ENCODE measurements at regions not wholly inside any gene's neighbourhood (a gene's known extent, or its start where the extent isn't known, plus 50 kb on each side); places are given as distances from the start of the nearest gene placed in this dataset.

DNA sequence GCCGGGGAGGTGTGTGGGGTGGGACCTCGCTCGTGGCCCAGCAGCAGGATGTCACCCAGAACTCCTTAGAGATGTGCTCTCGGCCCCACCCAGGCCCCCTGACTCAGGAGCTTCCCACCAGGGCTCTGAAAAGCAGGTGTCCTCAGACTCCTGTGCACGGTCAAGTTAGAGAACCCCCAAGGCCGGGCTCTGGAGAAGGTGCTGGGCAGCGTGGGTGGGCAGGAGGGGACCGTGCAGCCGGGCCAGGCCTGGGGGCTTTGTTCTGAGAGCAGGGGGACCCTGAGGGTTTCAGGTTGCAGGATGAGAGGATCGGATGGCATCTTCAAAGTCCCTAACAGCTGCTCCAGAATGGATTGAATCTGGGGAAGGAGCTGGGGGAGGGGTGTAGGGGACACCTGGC, 164.4 kb upstream of the CIBAR2 start:
- dilution Hi-C loops (cut with MboI; ENCODE audit: extremely low pct_ligation_motif_present, low sequenced_read_pairs): no loop called here

DNA sequence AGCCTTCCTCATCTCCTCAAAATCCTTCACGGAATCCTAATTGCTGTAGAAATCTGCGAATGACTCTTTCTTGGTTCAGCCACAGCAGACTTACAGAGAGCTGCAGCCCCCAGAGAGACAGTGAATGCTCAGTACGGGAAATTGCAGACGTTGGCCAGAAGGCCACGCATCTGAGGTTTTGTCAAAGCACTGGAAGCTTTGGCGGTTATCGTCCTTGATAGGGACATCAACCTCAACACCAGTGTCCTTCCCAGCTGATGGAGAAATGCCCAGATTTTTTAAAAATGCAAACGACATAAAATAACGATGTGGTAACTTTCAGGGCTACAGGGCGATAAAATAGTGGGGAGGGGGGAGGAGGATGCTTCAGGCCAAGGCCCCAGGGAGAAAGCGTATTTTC, 166.6 kb upstream of the CIBAR2 start:
- H3K9ac ChIP-seq (ENCODE audit: control insufficient read depth, extremely low read depth, insufficient read depth, low read length): no peak overlapping the region
- peaks cover 9% of the 10 kb centered on the region for H4K20me1 ChIP-seq (ENCODE audit: control insufficient read depth, extremely low read depth, insufficient read depth, low read length)
- H3K4me2 ChIP-seq (ENCODE audit: control insufficient read depth, extremely low read depth, insufficient read depth, low read depth, low read length): no peak overlapping the region
- H3K27me3 ChIP-seq (ENCODE audit: control insufficient read depth, extremely low read depth, insufficient read depth, low read length): no peaks in the 10 kb centered on the region
- FAIRE-seq: no peak
- H3K9me3 ChIP-seq (ENCODE audit: control insufficient read depth, low read depth, low read length): no peaks in the 10 kb centered on the region
- no peaks in the 10 kb centered on the region for H3K36me3 ChIP-seq (ENCODE audit: control insufficient read depth in 2 of 2, extremely low read depth in 1 of 2, insufficient read depth in 2 of 2, low read length in 2 of 2)
- TF ChIP-seq, protein P1, sequence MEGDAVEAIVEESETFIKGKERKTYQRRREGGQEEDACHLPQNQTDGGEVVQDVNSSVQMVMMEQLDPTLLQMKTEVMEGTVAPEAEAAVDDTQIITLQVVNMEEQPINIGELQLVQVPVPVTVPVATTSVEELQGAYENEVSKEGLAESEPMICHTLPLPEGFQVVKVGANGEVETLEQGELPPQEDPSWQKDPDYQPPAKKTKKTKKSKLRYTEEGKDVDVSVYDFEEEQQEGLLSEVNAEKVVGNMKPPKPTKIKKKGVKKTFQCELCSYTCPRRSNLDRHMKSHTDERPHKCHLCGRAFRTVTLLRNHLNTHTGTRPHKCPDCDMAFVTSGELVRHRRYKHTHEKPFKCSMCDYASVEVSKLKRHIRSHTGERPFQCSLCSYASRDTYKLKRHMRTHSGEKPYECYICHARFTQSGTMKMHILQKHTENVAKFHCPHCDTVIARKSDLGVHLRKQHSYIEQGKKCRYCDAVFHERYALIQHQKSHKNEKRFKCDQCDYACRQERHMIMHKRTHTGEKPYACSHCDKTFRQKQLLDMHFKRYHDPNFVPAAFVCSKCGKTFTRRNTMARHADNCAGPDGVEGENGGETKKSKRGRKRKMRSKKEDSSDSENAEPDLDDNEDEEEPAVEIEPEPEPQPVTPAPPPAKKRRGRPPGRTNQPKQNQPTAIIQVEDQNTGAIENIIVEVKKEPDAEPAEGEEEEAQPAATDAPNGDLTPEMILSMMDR (optimal IDR thresholded peaks at IDR 0.05 in 1 of 3, IDR thresholded peaks at IDR 0.05 in 1 of 3, conservative IDR thresholded peaks at IDR 0.05 in 1 of 3; ENCODE audit: extremely low read depth in 1 of 3, insufficient read depth in 2 of 3, low read length in 3 of 3): no peak
- TF ChIP-seq EZH2 (IDR thresholded peaks at IDR 0.05; ENCODE audit: low read length): no peak
- no peaks in the 10 kb centered on the region for H3K79me2 ChIP-seq (ENCODE audit: control insufficient read depth, insufficient read depth, low read length)
- no peak overlapping the region for H2AFZ ChIP-seq (ENCODE audit: control insufficient read depth, low read length)
- DNase-seq (ENCODE audit: low read depth, low spot score): no peak
- H3K4me1 ChIP-seq (ENCODE audit: control insufficient read depth, extremely low read depth, insufficient read depth, low read length): no peaks in the 10 kb centered on the region
- no peak overlapping the region for H3K4me3 ChIP-seq (ENCODE audit: control insufficient read depth in 2 of 3, extremely low read depth in 1 of 3, insufficient read depth in 2 of 3, low read depth in 1 of 3, low read length in 3 of 3)
- H3K27ac ChIP-seq (ENCODE audit: control insufficient read depth, insufficient read depth, low read length): no peak overlapping the region
- dilution Hi-C loops (cut with MboI; ENCODE audit: extremely low pct_ligation_motif_present, low sequenced_read_pairs): no loop called here
- no peaks in the 10 kb centered on the region for H3K9me1 ChIP-seq (ENCODE audit: control insufficient read depth, extremely low read depth, insufficient read depth, low read length)

More for the DNA sequence above, 164.4 kb upstream of the CIBAR2 start:
- H3K9me1 ChIP-seq (ENCODE audit: control insufficient read depth, extremely low read depth, insufficient read depth, low read length): no peaks in the 10 kb centered on the region
- H3K9me3 ChIP-seq (ENCODE audit: control insufficient read depth, low read depth, low read length): no peaks in the 10 kb centered on the region
- H3K36me3 ChIP-seq (ENCODE audit: control insufficient read depth in 2 of 2, extremely low read depth in 1 of 2, insufficient read depth in 2 of 2, low read length in 2 of 2): no peaks in the 10 kb centered on the region
- no peak overlapping the region for H3K4me2 ChIP-seq (ENCODE audit: control insufficient read depth, extremely low read depth, insufficient read depth, low read depth, low read length)
- TF ChIP-seq EZH2 (IDR thresholded peaks at IDR 0.05; ENCODE audit: low read length): no peak
- TF ChIP-seq, protein P1 (optimal IDR thresholded peaks at IDR 0.05 in 1 of 3, IDR thresholded peaks at IDR 0.05 in 1 of 3, conservative IDR thresholded peaks at IDR 0.05 in 1 of 3; ENCODE audit: extremely low read depth in 1 of 3, insufficient read depth in 2 of 3, low read length in 3 of 3): no peak
- no peak overlapping the region for H3K9ac ChIP-seq (ENCODE audit: control insufficient read depth, extremely low read depth, insufficient read depth, low read length)
- DNase-seq (ENCODE audit: low read depth, low spot score): no peak
- peaks cover 9% of the 10 kb centered on the region for H4K20me1 ChIP-seq (ENCODE audit: control insufficient read depth, extremely low read depth, insufficient read depth, low read length)
- no peaks in the 10 kb centered on the region for H3K27me3 ChIP-seq (ENCODE audit: control insufficient read depth, extremely low read depth, insufficient read depth, low read length)
- H3K4me1 ChIP-seq (ENCODE audit: control insufficient read depth, extremely low read depth, insufficient read depth, low read length): no peaks in the 10 kb centered on the region
- H3K27ac ChIP-seq (ENCODE audit: control insufficient read depth, insufficient read depth, low read length): no peak overlapping the region
- no peak overlapping the region for H2AFZ ChIP-seq (ENCODE audit: control insufficient read depth, low read length)
- no peak for FAIRE-seq
- H3K79me2 ChIP-seq (ENCODE audit: control insufficient read depth, insufficient read depth, low read length): no peaks in the 10 kb centered on the region
- no peak overlapping the region for H3K4me3 ChIP-seq (ENCODE audit: control insufficient read depth in 2 of 3, extremely low read depth in 1 of 3, insufficient read depth in 2 of 3, low read depth in 1 of 3, low read length in 3 of 3)
